ENCODE measurements at regions not wholly inside any gene's neighbourhood (a gene's known extent, or its start where the extent isn't known, plus 50 kb on each side); places are given as distances from the start of the nearest gene placed in this dataset.
"Not testable (repeated sequence)": the region's sequence is repeated elsewhere in the genome, so short reads cannot be mapped to it uniquely, and the experiment has no call there.

GRCh38 chrX:95945528-95945927, 739.1 kb upstream of the DIAPH2 start:
- no peak for DNase-seq
- no peak overlapping the region for H3K27ac Mint-ChIP-seq
- POLR2A ChIA-PET = no interaction called here
- no peak overlapping the region for H3K4me3 Mint-ChIP-seq
- no peak for ATAC-seq
- no peaks in the 10 kb centered on the region for H3K9me3 Mint-ChIP-seq
- intact Hi-C loops (cut with micrococcal nuclease) = no loop called here
- CTCF ChIA-PET = no interaction called here
- no peaks in the 10 kb centered on the region for H3K36me3 Mint-ChIP-seq (ENCODE audit: low read depth)
- no peak for TF ChIP-seq CTCF (IDR thresholded peaks at IDR 0.05)
- no peaks in the 10 kb centered on the region for H3K27me3 Mint-ChIP-seq
- no peaks in the 10 kb centered on the region for H3K4me1 Mint-ChIP-seq (ENCODE audit: low read depth)

- intact Hi-C loops (cut with micrococcal nuclease) = no loop called here
- Mint-ChIP-seq H3K4me3 (no peak overlapping the region), H3K36me3 (ENCODE audit: low read depth) (no peaks in the 10 kb centered on the region), H3K27ac (no peak overlapping the region), H3K9me3 (no peaks in the 10 kb centered on the region), H3K27me3 (no peaks in the 10 kb centered on the region), H3K4me1 (ENCODE audit: low read depth) (no peaks in the 10 kb centered on the region)
- ATAC-seq = no peak
- ChIA-PET CTCF (no interaction called here), POLR2A (no interaction called here)
- no peak for TF ChIP-seq CTCF (IDR thresholded peaks at IDR 0.05)
- DNase-seq = no peak
Observed at GRCh38 chrX:95949588-95949987, 735.1 kb upstream of the DIAPH2 start.

- Mint-ChIP-seq H3K4me3 (no peak overlapping the region), H3K4me1 (ENCODE audit: low read depth) (no peaks in the 10 kb centered on the region), H3K36me3 (ENCODE audit: low read depth) (no peaks in the 10 kb centered on the region), H3K27ac (no peak overlapping the region), H3K9me3 (no peaks in the 10 kb centered on the region), H3K27me3 (no peaks in the 10 kb centered on the region)
- intact Hi-C loops (cut with micrococcal nuclease) = no loop called here
- ChIA-PET CTCF (no interaction called here), POLR2A (no interaction called here)
- ATAC-seq (no peak), DNase-seq (no peak)
- TF ChIP-seq CTCF (IDR thresholded peaks at IDR 0.05) = no peak
Observed at GRCh38 chrX:95950679-95951078, 734.0 kb upstream of the DIAPH2 start.

- no peak for DNase-seq
- no peaks in the 10 kb centered on the region for H3K36me3 Mint-ChIP-seq (ENCODE audit: low read depth)
- H3K27ac Mint-ChIP-seq = no peak overlapping the region
- H3K27me3 Mint-ChIP-seq = no peaks in the 10 kb centered on the region
- no peak for TF ChIP-seq CTCF (IDR thresholded peaks at IDR 0.05)
- no peaks in the 10 kb centered on the region for H3K4me1 Mint-ChIP-seq (ENCODE audit: low read depth)
- ATAC-seq = no peak
- no peak overlapping the region for H3K4me3 Mint-ChIP-seq
- ChIA-PET POLR2A (no interaction called here), CTCF (no interaction called here)
- no peaks in the 10 kb centered on the region for H3K9me3 Mint-ChIP-seq
- intact Hi-C loops (cut with micrococcal nuclease) = no loop called here
Observed at GRCh38 chrX:95953564-95953963, 731.1 kb upstream of the DIAPH2 start.

GRCh38 chrX:95956745-95957144, 727.9 kb upstream of the DIAPH2 start:
- intact Hi-C loops (cut with micrococcal nuclease) = no loop called here
- Mint-ChIP-seq H3K27me3 (no peaks in the 10 kb centered on the region), H3K27ac (no peak overlapping the region), H3K4me3 (no peak overlapping the region), H3K36me3 (ENCODE audit: low read depth) (no peaks in the 10 kb centered on the region), H3K9me3 (no peaks in the 10 kb centered on the region), H3K4me1 (ENCODE audit: low read depth) (no peaks in the 10 kb centered on the region)
- TF ChIP-seq CTCF (IDR thresholded peaks at IDR 0.05) = no peak
- DNase-seq (no peak), ATAC-seq (no peak)
- CTCF ChIA-PET = no interaction called here
- POLR2A ChIA-PET = no interaction called here

GRCh38 chrX:95973456-95974095, 711.1 kb upstream of the DIAPH2 start:
- H3K27ac Mint-ChIP-seq; H3K4me1 Mint-ChIP-seq (ENCODE audit: low read depth); ATAC-seq; DNase-seq; CTCF ChIA-PET; H3K9me3 Mint-ChIP-seq; H3K27me3 Mint-ChIP-seq; H3K36me3 Mint-ChIP-seq (ENCODE audit: low read depth); H3K4me3 Mint-ChIP-seq; POLR2A ChIA-PET; intact Hi-C loops (cut with micrococcal nuclease): not testable (repeated sequence)

All from activated CD8-positive, alpha-beta T cell treated with anti-CD3 and anti-CD28 coated beads for 36 hours (primary cell).